ENCODE measurements at regions not wholly inside any gene's neighbourhood (a gene's known extent, or its start where the extent isn't known, plus 50 kb on each side); places are given as distances from the start of the nearest gene placed in this dataset.

DNA sequence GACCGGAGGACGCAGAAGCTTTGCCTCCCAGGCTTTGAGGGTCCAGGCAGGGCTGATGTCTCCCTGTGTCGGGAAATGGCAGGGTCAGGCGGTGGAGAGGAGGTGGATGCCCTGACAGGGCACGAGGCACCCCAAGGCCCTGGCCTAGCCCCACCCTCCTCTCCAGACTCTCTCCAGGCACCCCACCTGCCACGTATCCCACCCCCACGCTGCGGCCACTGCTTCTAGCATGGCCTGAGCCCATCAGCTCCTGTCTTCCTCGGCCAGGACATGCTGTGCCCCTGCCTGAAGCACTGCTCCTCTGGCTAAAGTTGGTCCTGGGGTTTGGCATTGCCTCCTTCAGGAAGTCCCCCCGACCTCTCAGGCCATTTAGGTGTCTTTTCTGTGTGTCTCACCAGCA lies 64.2 kb upstream of the RXRA start:
- no peaks in the 10 kb centered on the region for H3K4me1 ChIP-seq (ENCODE audit: control insufficient read depth, extremely low read depth, insufficient read depth, low read length)
- POLR2A ChIA-PET = no interaction called here
- H3K27ac ChIP-seq (ENCODE audit: insufficient read depth, low read depth, low read length) = no peak overlapping the region
- H4K20me1 ChIP-seq (replicated peaks; ENCODE audit: control insufficient read depth, extremely low read depth, insufficient read depth, low read length) = no peaks in the 10 kb centered on the region
- intact Hi-C loops (cut with micrococcal nuclease) = no loop called here
- DNase-seq (ENCODE audit: low read depth, low spot score) (no peak), FAIRE-seq (no peak)
- no peaks in the 10 kb centered on the region for H3K36me3 ChIP-seq (ENCODE audit: control insufficient read depth in 2 of 2, extremely low read depth in 1 of 2, insufficient read depth in 2 of 2, low read length in 2 of 2)
- dilution Hi-C loops (cut with MboI; ENCODE audit: extremely low pct_ligation_motif_present, low sequenced_read_pairs) = no loop called here
- BruUV-seq (replicated peaks) = no TSS peak
- H3K4me3 ChIP-seq (replicated peaks in 1 of 3; ENCODE audit: insufficient read depth in 1 of 3, low read depth in 1 of 3, low read length in 3 of 3) = no peak overlapping the region
- H3K9me1 ChIP-seq (replicated peaks; ENCODE audit: control insufficient read depth, extremely low read depth, insufficient read depth, low read length) = no peaks in the 10 kb centered on the region
- H3K9ac ChIP-seq (replicated peaks; ENCODE audit: extremely low read depth, insufficient read depth, low read length) = no peak overlapping the region
- no peak overlapping the region for H3K4me2 ChIP-seq (ENCODE audit: insufficient read depth, low read length)
- CTCF ChIA-PET = no interaction called here
- TF ChIP-seq FOS (IDR thresholded peaks at IDR 0.05; ENCODE audit: borderline replicate concordance, insufficient read depth, low read length) (no peak), JUN (IDR thresholded peaks at IDR 0.05; ENCODE audit: borderline replicate concordance, insufficient read depth, insufficient read length, low read depth) (no peak), MYC (IDR thresholded peaks at IDR 0.05; ENCODE audit: low read depth, low read length) (no peak), POLR2AphosphoS5 (IDR thresholded peaks at IDR 0.05; ENCODE audit: insufficient read depth, low read depth, low read length) (no peak), EZH2 (IDR thresholded peaks at IDR 0.05; ENCODE audit: borderline replicate concordance, low read depth, low read length, severe bottlenecking) (no peak), POLR2A (IDR thresholded peaks at IDR 0.05; ENCODE audit: low read depth, low read length) (no peak), GATA2 (IDR thresholded peaks at IDR 0.05; ENCODE audit: insufficient read depth, insufficient read length, low read depth, low read length) (no peak)
- TF ChIP-seq, protein P1, sequence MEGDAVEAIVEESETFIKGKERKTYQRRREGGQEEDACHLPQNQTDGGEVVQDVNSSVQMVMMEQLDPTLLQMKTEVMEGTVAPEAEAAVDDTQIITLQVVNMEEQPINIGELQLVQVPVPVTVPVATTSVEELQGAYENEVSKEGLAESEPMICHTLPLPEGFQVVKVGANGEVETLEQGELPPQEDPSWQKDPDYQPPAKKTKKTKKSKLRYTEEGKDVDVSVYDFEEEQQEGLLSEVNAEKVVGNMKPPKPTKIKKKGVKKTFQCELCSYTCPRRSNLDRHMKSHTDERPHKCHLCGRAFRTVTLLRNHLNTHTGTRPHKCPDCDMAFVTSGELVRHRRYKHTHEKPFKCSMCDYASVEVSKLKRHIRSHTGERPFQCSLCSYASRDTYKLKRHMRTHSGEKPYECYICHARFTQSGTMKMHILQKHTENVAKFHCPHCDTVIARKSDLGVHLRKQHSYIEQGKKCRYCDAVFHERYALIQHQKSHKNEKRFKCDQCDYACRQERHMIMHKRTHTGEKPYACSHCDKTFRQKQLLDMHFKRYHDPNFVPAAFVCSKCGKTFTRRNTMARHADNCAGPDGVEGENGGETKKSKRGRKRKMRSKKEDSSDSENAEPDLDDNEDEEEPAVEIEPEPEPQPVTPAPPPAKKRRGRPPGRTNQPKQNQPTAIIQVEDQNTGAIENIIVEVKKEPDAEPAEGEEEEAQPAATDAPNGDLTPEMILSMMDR (IDR thresholded peaks at IDR 0.05; ENCODE audit: extremely low read depth in 1 of 2, insufficient read depth in 1 of 2, low read depth in 1 of 2, low read length in 2 of 2) = no peak
- TF ChIP-seq, protein P2, sequence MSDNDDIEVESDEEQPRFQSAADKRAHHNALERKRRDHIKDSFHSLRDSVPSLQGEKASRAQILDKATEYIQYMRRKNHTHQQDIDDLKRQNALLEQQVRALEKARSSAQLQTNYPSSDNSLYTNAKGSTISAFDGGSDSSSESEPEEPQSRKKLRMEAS (IDR thresholded peaks at IDR 0.05; ENCODE audit: insufficient read depth, insufficient read length) = no peak
- no peaks in the 10 kb centered on the region for H3K79me2 ChIP-seq (ENCODE audit: control insufficient read depth, insufficient read depth, low read length)
- peaks cover 0 to 2% of the 10 kb centered on the region in 2 experiments for H3K27me3 ChIP-seq (ENCODE audit: control insufficient read depth in 2 of 2, insufficient read depth in 2 of 2, low read length in 2 of 2)
- no peak overlapping the region for H2AFZ ChIP-seq (ENCODE audit: low read depth, low read length)
- H3K9me3 ChIP-seq (replicated peaks; ENCODE audit: control insufficient read depth, insufficient read depth, low read length) = no peaks in the 10 kb centered on the region

All from endothelial cell of umbilical vein (primary cell).